ENCODE measurements at regions not wholly inside any gene's neighbourhood (a gene's known extent, or its start where the extent isn't known, plus 50 kb on each side); places are given as distances from the start of the nearest gene placed in this dataset.
"Not testable (repeated sequence)": the region's sequence is repeated elsewhere in the genome, so short reads cannot be mapped to it uniquely, and the experiment has no call there.

DNA sequence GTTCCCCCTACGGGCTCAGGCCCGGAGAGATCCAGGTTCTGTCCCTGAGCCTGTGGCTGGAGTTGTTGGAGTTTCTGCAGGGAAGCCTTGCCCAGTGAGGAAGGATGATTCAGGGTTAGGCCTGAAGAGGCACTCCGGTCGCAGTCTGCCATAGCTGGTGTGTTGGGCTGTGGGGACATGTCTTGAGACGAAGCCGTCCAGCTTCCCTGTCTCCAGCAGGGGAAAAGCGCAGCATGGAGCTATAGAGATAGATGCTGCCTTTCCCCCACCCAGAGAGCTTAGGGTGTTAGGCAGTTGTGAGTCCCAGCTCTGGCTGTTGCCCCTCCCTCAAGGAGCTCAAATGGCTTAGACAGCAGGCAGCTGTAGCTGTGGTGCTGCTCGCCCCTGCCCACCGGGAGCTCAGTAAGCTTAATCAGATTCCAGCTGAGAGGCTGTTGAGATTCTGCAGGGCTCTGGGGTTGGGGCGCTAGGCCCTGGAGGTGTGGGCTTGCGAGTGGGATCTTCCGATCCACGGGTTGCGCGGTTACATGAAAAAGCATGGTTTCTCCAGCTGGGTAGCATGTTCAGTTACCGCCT is 103.9 kb downstream of the PMAIP1 start:
- no peak for DNase-seq

DNA sequence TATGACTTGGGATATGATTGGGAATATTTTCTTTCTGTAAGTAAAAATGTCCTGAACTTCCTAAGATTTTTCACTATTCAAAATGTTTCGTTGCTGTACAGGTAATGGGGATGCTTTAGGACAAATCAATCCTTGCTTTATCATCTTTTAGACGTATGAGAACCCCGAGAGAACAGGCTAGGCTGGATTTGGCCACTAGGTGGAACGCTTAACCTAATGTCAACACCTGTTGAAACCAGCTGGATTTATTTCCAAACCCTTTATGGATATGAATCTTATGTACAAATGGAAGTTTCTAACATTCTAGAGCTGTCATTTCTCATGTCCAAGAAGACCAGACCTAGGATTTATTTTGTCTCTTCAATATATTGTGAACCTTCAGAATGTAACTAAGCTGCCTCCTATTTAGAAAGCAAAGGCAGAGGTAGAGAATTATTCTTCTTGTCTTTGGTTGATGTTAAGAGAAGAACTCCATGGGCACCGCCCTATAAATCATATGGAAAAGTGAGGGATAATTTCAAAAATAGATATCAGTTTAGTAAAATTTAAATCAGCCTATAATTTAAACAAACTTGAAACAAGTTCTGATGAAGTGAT is 96.7 kb downstream of the PMAIP1 start:
- DNase-seq, result peak; percentile 9 to 18

DNA sequence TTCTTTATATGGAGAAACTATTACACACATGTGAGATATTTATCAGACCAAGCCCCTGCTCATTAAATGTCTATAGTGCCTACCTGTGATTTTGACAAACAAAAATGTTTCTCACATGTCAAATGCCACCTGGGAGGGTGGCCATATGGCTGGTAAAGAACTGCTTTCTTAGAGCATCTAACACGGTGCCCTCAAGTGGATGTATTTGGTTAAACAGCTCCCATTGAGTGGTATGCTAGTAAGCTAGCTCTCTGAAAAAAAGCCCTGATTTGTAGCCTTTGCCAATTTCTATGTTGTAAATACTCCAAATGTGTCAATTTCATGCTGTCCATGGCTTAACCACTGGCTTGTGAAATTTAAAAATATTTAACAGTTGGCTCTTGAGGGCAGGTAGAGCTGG is 94.6 kb downstream of the PMAIP1 start:
- no peak for DNase-seq

DNA sequence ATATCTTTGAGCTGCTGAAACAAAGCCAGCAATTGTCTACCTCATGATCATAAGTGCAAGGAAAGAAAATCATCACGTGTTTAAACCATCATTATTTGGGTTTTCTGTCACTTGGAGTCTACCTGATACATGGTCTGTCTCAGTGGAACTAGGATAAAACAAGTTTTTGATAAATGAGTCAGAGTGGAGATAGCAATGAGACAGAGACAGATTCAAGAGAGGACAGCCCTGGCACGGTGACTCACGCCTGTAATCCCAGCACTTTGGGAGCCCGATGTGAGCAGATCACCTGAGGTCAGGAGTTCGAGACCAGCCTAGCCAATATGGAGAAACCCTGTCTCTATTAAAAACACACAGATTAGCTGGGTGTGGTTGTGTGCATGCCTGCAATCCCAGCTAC is 93.8 kb downstream of the PMAIP1 start:
- no peak for DNase-seq

DNA sequence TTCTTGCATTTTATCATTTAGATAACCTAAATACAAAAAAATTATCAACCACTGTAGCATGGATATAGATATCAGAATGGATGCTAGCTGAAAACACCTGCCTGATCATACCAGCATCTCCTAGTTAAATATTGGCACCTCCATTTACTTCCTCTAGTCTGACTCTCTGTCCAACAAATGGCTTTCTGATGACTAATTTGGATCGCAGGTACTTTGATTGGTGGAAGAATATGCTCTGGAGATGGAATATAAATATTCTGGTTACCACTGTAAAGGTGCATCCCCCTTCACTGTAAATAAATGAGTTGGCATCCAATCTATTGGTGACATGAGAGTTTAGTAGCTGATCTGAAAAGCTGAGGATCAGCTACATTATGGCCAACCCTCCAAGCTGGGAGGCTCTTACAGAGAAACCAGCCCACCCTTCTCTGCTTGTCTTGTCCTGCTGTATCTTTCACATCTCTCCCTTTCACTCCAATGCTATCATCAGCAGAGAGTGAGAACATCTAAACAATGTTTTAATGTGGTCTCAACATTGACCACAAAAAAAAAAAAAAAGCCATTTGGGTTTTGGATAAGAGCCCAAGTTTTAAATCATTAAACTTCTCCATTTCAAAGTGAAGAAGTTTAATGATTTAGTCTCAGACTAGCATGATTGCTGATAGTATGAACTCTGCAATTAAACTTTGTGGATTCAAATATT is 90.5 kb downstream of the PMAIP1 start:
- no peak for DNase-seq

DNA sequence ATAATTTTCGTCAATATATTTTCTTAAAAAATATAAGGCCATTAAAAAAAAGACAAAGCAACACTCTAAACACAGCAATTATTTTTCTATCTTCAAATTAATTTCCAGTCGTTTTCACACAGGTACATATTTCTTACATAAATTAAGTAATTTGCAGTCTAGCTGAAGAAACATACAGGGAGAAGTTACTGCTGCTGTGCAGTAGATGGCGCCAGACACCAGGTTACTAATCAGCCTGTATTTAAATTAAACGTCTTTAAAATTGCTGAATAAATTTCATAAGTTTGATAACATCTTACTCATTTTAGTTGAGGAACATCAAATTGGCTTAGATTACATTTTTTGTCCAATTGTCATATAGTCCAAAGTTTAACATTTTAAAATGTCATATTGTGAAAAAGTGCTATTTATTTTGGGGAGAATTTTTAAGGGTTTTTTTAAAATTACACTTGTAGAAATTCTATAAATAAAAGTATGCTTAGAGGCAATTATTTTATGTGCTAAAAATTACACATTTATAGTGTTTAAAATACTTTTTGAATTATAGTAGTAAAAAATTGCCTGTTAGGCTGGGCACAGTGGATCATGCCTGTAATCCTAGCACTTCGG is 88.4 kb downstream of the PMAIP1 start:
- DNase-seq, result peak; percentile 50 to 60

DNA sequence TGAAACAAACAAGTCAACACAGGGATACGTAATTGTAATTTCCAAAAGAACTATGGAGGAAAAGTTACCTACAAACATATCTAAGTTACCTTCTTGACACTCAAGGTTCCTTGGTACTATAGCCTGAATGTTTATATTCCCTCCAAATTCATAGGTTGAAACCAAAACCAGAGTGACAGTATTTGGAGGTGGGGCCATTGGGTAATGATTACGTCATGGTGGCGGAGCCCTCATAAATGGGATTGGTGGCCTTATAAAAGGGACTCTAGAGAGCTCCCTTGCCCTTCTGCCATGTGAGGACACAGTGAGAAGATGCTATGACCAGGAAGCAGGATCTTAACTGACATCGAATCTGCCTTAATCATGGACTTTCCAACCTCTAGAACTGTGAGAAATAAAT is 87.3 kb downstream of the PMAIP1 start:
- no peak for DNase-seq

DNA sequence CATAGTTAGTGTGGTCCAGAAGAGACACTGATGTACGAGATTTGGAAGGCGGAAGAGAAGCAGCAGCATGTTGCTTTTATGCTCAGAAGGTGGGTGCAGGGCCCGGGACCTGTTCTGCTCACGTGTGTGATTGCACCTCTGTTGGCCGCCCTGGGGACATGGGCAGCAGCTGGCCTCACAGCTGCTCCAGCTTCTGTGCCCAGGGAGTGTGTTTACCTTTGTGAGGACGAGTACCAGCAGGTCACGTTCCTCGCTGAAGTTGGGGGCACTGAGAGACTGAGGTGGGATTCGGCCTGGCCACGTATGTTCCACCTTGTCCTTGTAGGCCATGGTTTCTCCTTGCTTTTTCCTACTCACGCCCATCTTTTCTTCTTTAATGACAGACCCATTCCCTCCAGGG is 86.3 kb downstream of the PMAIP1 start:
- no peak for DNase-seq

DNA sequence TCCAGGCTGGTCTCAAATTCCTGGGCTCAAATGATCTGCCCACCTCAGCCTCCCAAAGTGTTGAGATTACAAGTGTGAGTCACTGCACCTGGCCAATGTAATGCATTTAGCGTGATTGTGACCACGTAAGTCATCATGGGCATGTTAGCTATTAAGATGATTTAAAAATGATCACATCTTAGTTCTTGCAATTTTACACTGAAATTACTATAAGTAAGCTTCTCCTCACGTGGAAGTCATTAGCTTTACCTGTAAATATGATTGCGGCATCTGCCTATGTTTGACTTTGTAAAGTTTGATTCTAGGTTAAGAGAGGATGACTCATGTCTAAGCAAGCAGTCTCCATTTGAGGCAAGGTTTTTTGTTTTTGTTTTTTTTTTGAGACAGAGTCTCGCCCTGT is 85.5 kb downstream of the PMAIP1 start:
- no peak for DNase-seq

DNA sequence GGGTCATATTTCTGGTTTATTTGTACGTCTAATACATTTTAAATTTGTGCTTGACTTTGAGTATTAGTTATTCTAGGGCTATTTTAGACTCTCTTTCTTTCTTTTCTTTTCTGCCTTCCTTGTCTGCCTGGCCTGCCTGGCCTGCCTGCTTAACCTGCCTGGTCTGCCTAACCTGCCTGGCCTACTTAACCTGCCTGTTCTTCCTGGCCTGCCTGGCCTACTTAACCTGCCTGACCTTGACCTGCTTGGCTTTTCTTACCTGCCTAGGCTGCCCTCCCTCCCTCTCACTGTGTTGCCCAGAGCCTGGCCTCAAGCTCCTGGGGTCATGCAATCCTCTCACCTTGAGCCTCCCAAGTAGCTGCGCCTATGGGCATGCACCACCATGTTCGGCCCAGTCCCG is 83.7 kb downstream of the PMAIP1 start:
- no peak for DNase-seq

DNA sequence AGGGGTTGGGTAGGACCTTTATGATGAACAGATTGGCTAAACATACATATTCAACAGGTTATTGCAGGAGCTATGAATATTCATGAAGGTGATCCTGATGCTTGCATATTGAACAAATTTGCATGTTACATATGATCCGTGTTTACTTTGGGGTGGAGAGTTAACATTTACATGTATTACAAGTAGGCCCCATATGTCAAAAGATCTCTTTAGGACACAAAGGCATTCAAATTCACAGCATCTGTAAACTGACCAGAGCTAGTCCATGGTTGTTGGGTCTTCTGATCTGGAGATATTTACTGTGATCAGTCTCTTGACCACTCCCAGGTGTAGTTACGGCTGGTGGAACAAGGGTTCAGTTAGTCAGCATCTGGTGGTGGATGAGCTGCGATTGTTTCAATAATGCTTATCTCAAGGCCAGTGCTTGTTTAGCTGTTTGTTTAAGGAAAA is 80.4 kb downstream of the PMAIP1 start:
- DNase-seq, result no peak

DNA sequence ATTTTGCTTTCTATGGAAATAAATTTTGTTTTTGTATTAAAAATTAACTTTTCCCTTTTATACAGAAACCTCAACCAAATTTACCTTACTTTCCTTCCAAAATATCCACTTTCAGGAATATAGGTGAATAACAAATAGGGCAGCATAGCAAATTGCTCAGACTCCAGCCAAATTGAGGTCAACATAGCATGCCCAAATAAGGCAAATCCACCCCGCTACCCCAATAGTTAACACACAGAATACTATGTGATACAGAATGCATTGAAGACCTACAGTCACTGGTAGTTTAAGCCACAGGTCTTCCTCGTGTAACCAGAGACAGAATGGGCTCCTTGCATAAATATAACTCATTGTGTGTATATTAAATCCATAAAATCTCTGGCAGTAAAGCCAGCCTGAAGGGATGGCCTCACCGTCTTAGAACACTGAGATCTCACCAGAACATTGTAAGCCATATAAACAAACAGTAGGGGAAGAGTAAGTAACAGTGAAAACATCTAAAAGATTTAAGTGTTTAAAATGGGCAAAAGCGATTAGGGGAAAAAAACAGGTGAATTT is 72.2 kb downstream of the PMAIP1 start:
- DNase-seq, result no peak

DNA sequence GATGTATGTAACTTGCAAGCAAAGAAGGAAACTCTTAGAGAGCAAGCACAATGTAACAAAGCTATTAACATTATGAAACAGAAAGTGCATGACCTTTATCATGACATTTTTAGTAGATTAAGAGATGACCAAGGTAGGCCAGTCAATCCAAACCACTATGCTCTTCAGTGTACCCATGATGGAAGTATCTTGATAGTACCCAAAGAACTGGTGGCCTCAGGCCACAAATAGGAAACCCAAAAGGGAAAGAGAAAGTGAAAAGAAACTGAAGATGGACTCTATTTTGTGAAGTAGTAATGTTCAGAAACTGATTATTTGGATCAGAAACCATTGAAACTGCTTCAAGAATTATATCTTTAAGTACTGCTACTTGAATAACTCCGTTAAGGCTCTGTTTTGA is 71.3 kb downstream of the PMAIP1 start:
- DNase-seq, result not testable (repeated sequence)

DNA sequence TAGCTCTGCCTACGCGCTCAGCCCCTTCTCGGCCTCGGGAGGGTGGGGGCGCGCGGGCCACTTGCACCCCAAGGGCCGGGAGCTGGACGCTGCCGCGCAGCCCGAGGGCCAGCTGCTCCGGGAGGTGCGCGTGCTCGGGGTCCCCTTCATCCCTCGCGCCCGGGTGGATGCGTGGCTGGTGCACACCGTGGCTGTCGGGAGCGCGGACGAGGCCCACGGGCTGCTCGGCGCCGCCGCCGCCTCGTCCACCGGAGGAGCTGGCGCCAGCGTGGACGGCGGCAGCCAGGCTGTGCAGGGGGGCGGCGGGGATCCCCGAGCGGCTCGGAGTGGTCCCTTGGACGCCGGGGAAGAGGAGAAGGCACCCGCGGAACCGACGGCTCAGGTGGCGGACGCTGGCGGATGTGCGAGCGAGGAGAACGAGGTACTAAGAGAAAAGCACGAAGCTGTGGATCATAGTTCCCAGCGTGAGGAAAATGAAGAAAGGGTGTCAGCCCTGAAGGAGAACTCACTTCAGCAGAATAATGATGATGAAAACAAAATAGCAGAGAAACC is 69.8 kb downstream of the PMAIP1 start:
- DNase-seq, result not testable (repeated sequence)

DNA sequence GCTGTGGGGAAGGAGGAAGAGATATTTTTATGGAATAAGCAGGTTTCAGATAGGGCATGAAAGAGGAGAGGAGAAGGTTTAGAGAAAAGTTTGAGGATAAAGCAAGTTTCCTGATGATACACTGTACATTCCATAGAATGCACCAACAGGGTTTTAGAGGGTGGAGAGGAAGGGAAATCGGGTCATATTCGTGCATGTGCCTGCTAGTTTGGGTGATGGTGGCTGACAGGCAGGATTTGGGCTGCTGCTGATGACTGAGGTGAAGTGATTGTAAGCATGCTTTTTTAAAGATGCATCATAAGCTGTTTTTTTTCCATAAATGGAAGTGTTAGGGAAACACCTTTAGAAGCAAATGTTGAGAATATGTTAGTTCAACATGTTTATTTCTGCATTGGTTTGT is 68.8 kb downstream of the PMAIP1 start:
- DNase-seq, result no peak

DNA sequence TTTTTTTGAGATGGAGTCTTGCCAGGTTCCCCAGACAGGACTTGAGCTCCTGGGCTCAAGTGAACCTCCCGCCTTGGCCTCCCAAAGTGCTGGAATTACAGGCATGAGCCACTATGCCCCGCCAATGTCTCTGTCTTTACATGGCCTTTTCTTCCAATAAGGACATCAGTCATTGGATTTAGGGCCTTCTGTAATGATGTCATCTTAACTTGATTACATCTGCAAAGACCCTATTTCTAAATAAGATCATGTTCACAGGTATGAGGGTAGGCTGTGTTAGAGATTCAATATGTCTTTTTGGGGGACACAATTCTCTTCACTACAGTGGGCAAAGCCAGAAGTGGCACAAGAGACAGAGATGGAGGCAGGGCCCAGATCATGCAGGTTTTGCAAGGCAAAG is 68.1 kb downstream of the PMAIP1 start:
- no peak for DNase-seq

DNA sequence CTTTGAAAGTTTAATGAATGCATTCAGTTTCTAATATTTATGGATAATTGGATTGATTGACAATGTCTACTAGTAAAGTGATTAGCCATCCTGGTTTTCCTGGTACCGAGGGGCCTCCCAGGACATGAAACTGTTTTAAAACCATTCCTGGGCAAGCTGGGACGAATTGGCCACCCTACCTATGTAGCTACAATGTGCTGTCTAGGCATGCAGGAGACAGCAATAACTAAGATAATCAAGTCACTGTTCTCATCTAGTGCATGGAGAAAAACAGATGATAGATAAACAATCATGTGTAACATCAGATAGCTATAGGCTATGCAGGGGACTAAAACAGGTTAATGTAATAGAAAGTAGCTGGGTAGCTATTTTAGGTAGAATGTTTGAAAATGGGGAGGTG is 67.1 kb downstream of the PMAIP1 start:
- DNase-seq, result no peak

DNA sequence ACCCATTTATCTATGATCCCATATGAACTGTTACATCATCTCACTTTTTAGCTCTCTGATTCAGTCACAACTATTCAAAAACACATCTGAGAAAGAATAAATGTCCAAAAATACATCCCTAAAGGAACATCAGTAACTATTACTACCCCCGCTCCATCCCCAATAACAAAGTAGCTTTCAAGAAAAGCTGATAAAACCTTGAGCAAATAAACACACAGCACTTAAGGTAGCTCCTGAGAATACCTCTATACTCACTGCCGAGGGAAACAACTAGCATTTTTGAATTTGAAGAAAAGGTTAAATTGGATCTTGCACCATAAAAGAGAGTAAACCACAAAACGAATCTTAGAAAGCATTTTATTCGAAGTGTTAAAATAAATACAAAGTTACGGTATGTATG is 63.4 kb downstream of the PMAIP1 start:
- no peak for DNase-seq

DNA sequence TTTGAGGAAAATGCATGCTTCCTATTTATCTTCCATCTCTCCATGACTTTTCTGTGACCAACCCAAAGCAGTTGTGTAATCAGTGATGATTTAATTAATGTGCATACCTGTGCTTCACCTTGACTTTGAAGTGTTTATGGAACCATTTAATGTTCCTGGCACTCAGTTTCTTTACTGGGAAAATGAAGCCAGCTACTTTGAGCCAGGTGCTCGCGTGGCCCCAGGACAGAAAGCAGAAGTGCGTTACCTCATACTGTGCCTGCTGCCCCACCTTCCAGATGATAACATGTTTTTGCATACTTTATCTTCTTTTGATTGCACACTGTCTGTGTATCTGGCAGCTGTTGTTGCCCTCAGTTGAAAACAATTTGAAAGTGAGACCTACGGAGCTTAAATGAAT is 61.3 kb downstream of the PMAIP1 start:
- DNase-seq, result no peak

DNA sequence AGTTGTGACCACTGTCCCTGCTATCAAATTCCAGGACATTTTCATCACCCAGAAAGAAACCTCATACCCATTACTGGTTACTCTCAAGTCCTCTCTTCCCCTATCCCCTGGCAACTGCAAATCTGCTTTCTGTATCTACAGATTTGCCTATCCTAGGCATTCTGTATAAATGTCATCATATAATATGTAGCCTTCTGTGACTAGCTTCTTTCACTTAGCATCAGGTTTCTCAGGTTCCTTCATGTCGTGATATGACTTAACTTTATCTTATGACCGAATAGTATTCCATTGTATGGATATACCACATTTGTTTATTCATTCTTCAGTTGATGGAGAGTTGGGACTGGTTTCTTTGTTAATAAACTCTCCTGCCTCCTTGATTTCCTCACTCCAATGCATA is 60.5 kb downstream of the PMAIP1 start:
- no peak for DNase-seq

DNA sequence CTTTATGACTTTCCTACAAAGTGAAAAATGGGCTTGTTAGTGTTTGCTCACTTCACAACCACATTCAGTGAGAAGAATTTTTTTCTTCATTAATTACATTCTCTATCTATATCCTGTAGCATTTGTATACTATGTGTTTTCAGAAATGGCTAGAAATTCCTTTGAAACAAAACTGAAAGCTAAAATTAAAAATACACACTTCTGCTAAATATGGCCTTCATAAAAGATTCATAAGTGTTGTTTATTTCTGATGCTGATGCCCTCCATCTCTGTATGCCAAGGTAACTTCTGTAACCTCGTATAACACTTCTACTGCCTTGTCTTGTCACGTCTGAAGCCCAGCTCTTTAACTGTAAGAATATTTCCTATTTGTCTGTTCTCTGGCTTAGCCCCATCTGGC is 59.8 kb downstream of the PMAIP1 start:
- DNase-seq, result no peak

DNA sequence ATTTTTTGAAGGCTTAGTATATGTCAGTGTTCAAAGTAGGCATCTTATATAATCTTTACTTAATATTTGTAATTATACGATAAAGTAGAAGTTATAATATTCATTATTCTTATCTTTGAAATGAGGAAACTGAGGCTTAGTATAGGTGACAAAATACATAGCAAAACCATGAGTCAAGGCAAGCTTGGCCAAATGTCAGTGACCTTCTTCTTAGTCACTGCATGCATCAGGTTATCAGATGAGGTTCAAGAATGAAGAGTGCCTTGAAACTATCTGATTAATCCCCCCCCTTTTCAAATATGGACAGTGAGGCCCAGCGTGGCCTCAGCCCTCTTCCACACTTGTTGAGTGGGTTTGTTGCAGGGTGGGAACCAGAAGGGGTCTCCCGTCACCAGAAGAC is 59.3 kb downstream of the PMAIP1 start:
- DNase-seq, result no peak

DNA sequence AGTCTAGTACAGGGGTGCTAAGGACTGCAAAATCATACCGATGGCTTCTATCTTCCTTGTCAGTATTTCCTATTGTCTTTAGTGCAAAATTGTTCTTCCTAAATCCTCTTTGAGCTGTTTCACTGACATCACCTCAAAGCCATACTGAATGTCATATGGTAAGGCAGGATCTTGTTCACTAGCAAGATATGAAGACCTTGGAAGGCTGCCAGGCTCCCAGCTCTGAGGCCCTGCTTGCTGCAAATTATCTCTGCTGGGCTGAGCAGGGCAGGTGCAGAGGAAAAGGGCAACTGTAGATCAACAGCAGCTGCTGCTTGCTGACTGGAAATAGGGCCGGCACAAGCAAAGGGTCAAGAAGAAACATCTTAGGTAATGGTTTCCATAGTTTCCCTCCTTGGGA is 58.2 kb downstream of the PMAIP1 start:
- no peak for DNase-seq

DNA sequence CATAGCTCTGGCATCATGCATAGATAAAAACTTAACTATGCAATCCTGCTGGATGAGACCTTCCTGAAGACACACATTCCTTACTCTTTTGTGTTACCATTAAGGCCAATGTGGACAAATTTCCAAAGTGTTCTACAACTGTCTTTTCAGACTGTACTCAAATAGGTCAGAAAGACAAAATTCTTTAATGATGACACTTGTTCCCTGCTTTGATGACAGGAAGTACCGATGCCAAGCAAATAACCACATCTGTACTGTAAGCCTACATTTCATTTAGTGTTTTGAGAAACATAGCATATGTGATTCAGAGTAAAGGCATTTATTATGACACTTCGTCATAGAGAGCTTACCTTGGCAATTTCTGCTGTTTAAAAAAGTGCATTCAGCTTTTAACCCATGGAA is 55.0 kb downstream of the PMAIP1 start:
- DNase-seq, result no peak
